ENCODE measurements at regions not wholly inside any gene's neighbourhood (a gene's known extent, or its start where the extent isn't known, plus 50 kb on each side); places are given as distances from the start of the nearest gene placed in this dataset.

GRCh38 chr3:106942051-106942450 is 435.2 kb upstream of the CCDC54 start:
- H3K4me3 ChIP-seq (ENCODE audit: low read depth, low read length): no peak overlapping the region

GRCh38 chr3:106943071-106943470 is 434.2 kb upstream of the CCDC54 start:
- DNase-seq (ENCODE audit: low read depth): no peak
- TF ChIP-seq CTCF (IDR thresholded peaks at IDR 0.05; ENCODE audit: insufficient read depth, low read depth, low read length): no peak
- Histone ChIP-seq H3K4me3 (ENCODE audit: low read depth, low read length) (no peak overlapping the region), H3K36me3 (ENCODE audit: control insufficient read depth, insufficient read depth, low read length) (no peaks in the 10 kb centered on the region), H3K27me3 (ENCODE audit: control insufficient read depth, insufficient read depth, low read length) (no peaks in the 10 kb centered on the region)
- CTCF ChIA-PET: interaction anchor here (0.6 kb wide), 2 partner anchors 77 to 334 kb away, joined by 3 to 5 read pairs; no protein-coding TSS in a partner anchor
- POLR2A ChIA-PET: no interaction called here

More at GRCh38 chr3:106942051-106942450, 435.2 kb upstream of the CCDC54 start:
- no peaks in the 10 kb centered on the region for H3K27me3 ChIP-seq (ENCODE audit: control insufficient read depth, insufficient read depth, low read length)
- POLR2A ChIA-PET: no interaction called here
- no peak for TF ChIP-seq CTCF (IDR thresholded peaks at IDR 0.05; ENCODE audit: insufficient read depth, low read depth, low read length)
- no peak for DNase-seq (ENCODE audit: low read depth)
- no peaks in the 10 kb centered on the region for H3K36me3 ChIP-seq (ENCODE audit: control insufficient read depth, insufficient read depth, low read length)
- CTCF ChIA-PET: interaction anchor here (1.0 kb wide), 1 partner anchor 62 kb away, joined by 3 read pairs; no protein-coding TSS in a partner anchor

- H3K36me3 ChIP-seq (ENCODE audit: control insufficient read depth, insufficient read depth, low read length): no peaks in the 10 kb centered on the region
- CTCF ChIA-PET: no interaction called here
- no peak overlapping the region for H3K4me3 ChIP-seq (ENCODE audit: low read depth, low read length)
- POLR2A ChIA-PET: no interaction called here
- no peaks in the 10 kb centered on the region for H3K27me3 ChIP-seq (ENCODE audit: control insufficient read depth, insufficient read depth, low read length)
- TF ChIP-seq CTCF (IDR thresholded peaks at IDR 0.05; ENCODE audit: insufficient read depth, low read depth, low read length): no peak
- DNase-seq (ENCODE audit: low read depth): peak; percentile 51
Observed at GRCh38 chr3:106945435-106945834, 431.8 kb upstream of the CCDC54 start.

GRCh38 chr3:106946866-106947265 is 430.4 kb upstream of the CCDC54 start:
- no peak overlapping the region for H3K4me3 ChIP-seq (ENCODE audit: low read depth, low read length)
- no peak for TF ChIP-seq CTCF (IDR thresholded peaks at IDR 0.05; ENCODE audit: insufficient read depth, low read depth, low read length)
- no peaks in the 10 kb centered on the region for H3K36me3 ChIP-seq (ENCODE audit: control insufficient read depth, insufficient read depth, low read length)
- CTCF ChIA-PET: no interaction called here
- no peaks in the 10 kb centered on the region for H3K27me3 ChIP-seq (ENCODE audit: control insufficient read depth, insufficient read depth, low read length)
- no peak for DNase-seq (ENCODE audit: low read depth)
- POLR2A ChIA-PET: no interaction called here

- DNase-seq (ENCODE audit: low read depth): no peak
- POLR2A ChIA-PET: no interaction called here
- CTCF ChIA-PET: interaction anchor here (0.6 kb wide), 1 partner anchor 338 kb away, joined by 3 read pairs; no protein-coding TSS in a partner anchor
- TF ChIP-seq CTCF (IDR thresholded peaks at IDR 0.05; ENCODE audit: insufficient read depth, low read depth, low read length): no peak
- H3K4me3 ChIP-seq (ENCODE audit: low read depth, low read length): no peak overlapping the region
- no peaks in the 10 kb centered on the region for H3K27me3 ChIP-seq (ENCODE audit: control insufficient read depth, insufficient read depth, low read length)
- no peaks in the 10 kb centered on the region for H3K36me3 ChIP-seq (ENCODE audit: control insufficient read depth, insufficient read depth, low read length)
Observed at GRCh38 chr3:106957029-106957428, 420.2 kb upstream of the CCDC54 start.
